Kidney capillary endothelial cell (primary cell): ENCODE measurements at regions not wholly inside any gene's neighbourhood (a gene's known extent, or its start where the extent isn't known, plus 50 kb on each side); places are given as distances from the start of the nearest gene placed in this dataset.
"Not testable (repeated sequence)": the region's sequence is repeated elsewhere in the genome, so short reads cannot be mapped to it uniquely, and the experiment has no call there.

ENCODE experiments used
- DNase-seq: peaks from one replicate; pipeline ENCODE4 v3.0.0-alpha.2; 2018; ENCODE audit warnings: low spot score

DNA sequence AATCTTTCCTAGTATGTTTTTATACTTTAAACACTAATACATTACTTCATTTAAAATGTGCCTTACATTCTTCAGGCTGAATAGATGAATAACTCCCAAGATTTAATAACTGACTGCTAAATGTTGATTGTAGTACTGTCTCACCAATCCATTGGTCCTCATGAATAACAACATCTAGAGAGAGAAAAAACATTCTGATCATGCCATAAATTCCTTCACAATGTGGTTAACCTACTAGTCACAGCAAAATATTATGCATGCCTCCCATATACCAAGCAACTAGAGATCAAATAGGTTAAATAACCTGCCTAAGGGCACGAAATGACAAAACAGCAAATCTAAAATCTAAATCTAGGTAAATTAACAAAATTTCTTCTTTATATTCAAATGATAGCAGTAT lies 66.2 kb downstream of the SYT15 start:
- not testable (repeated sequence) for DNase-seq

DNA sequence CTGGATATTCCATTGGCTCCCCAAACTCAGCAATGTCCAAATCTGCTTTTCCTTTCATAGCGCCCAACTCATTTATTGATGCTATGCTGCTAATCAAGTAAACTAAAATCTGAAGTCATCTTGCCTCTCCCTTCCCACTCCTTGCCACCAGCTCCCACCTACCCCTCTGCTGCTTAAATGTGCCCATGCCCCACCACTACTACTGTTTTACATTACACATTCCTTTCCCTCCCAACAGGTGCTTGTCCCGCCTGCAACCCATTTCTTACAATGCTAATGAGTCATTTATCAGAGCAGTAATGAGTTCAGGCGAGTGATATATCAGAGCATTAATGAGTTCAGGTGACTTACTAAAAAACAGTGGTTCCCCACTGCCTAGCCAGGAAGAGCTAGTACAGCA lies 67.2 kb downstream of the SYT15 start:
- DNase-seq = not testable (repeated sequence)

DNA sequence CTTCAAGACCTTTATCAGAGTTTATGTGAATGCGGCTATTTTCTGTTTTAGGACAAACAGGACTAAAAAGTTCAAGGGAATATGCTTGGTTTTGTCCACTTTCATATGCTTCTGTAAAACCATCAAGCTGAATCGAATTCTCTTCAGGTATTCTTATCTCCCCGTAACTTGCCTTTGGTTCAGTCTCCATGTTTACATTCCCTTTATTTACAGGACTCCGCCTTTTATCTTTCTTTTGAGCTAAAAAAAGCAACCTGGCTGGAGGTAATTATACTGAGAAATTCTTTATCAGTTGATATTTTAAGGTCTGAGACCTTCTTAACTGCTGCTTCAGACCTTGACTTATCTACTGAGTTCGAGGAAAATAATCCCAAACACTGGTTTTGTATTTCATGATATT lies 72.0 kb downstream of the SYT15 start:
- not testable (repeated sequence) for DNase-seq

DNA sequence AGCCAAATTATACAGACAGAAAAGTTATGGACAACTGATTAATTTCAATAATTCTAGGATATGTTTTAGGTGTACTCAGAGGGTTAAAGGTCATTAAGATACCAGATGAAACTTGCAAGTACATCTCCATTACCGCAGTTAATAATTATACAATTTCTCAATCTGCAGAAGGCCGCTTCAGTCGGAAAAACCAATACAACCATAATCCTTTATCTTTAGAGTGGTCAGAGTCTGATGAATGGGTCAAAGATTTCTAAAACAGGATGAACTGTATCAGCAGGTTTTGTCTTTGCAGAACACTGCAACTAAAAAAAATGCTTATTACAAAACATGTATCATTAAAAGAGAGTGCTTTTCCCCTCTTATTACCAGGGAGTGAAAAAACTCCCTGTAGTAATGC lies 78.5 kb downstream of the SYT15 start:
- not testable (repeated sequence) for DNase-seq

DNA sequence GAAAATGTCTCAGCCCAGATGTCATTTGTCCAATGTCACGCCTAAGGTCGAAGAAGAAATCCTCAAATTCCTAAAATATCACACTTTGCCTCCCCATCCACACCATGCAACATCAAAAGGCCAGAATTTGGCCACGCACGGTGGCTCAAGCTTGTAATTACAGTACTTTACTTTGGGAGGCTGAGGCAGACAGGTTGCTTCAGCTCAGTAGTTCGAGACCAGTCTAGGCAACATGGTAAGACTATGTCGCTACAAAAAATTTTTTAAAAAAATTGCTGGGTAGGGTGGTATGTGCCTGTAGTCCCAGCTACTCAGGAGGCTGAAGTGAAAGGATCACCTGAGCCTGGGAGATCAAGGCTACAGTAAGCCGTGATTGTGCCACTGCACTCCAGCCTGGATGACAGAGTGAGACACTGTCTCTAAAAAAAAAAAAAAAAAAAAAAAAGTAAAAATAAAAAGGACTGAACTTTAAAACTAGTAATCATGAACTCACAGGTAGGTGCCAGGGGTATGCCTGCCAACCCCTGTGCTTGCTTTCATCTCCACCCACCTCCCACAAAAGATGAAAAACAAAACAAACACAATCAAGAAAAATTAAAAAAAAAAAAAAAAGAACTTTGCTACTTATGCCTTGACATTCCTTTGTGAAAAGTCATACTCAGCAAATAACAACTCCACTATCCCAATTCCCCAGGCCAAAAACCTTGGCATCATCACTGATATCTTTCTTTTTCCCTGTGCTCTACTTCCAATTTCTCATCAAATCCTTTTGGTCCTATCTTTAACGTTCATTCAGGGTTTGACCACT lies 81.3 kb downstream of the SYT15 start:
- DNase-seq = not testable (repeated sequence)

DNA sequence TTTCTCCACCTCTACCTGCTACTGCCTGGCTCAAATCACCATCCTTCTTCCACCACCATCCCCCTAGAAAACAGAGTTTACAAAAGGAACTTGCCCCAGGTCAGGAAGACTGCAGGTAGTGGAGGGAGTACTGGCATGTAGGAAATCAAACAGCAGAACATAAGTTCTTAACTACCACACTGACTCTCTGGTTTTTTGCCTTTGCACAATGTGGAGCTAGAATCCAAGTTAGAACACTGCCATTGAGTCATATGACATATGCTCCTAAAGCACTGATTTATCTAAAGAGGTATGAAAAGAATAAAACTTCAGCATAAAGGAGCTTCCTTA lies 81.9 kb downstream of the SYT15 start:
- not testable (repeated sequence) for DNase-seq

DNA sequence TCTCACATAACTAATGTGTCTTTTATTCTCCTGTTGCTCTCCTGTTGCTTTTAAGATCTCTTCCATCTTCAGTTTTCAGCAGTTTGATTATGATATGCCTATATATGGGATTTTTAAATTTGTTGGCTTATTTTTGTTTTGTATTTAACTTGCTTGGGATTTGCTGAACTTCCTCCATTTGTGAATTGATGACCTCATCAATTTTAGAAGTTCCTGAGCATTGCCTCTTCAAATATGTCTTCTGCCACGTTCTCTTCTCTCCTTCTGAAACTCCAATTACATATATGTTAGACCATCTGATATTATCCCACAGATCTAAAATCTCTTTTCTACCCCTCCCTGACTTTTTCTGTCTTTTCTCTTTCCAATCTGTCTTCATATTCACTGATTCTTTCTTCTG lies 86.6 kb downstream of the SYT15 start:
- DNase-seq = not testable (repeated sequence)

DNA sequence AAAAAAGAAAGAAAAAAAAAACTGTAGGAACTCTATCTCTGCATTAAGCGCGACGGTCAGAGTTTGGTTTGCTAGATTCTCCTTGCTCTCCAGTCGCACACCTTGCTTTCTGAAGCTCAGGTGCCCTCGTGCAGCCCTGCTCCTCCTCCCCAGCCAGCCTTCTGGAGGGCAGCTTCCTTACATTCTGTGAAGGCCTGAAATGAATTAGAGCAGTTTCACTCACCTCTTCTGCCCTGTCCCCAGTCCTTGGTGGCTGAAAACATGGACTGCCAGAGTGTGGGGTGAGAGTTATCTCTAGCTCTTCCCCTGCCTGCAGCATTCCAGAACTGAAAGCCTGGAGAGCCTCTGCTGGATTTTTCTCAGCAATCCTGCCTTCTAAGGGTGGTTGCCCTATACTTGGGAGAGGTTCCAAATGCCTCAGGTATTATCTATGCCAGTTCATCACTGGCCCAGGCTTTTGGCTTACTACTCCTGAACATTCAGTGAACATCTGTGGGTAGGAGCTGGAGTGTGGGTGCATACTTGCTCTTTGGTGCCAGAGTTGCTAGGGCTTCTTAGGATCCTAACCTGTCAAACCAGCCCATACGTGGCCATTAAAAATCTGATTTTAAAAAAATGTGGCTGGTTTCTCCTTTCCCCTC lies 89.5 kb downstream of the SYT15 start:
- not testable (repeated sequence) for DNase-seq

DNA sequence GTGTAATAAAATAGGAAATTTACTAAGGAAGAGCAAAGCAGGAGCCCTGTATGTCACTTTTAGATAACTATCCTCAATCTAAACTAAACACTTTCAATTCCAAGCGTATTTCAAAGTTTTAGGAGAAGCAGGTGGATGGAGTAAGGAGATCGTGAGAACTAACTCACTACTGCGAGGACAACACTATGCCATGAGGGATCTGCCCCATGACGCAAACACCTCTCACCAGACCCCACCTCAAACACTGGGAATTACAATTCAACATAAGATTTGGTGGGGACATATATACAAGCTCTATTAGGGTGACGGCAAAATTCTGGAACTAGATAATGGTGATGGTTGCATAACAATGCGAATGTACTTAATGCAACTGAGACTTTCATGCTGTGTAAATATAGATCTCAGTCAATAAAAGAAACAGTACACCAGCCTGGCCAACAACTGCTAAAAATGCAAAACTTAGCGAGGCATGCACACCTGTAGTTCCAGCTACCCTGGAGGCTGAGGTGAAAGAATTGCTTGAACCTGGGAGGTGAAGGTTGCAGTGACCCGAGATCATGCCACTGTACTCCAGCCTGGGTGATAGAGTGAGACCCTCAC lies 99.0 kb downstream of the SYT15 start:
- DNase-seq = not testable (repeated sequence)

DNA sequence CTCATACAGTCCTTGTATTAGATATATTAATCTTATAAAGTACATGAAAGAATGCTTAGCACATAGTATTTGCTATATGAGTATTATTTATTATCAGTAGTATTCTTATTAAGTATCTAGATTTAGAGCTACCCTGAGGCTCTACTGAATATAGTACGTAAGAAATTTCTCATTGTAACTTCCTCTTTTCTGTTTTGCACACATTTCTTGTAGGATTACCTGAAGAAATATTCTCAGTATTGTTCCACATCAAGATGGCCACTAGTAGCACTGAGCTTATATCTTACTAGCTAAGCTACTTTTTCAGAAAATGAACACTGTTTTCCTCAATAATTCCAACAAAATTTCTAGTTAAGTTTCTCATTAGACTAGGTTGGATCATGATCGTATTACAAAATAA lies 112.5 kb downstream of the SYT15 start:
- not testable (repeated sequence) for DNase-seq

DNA sequence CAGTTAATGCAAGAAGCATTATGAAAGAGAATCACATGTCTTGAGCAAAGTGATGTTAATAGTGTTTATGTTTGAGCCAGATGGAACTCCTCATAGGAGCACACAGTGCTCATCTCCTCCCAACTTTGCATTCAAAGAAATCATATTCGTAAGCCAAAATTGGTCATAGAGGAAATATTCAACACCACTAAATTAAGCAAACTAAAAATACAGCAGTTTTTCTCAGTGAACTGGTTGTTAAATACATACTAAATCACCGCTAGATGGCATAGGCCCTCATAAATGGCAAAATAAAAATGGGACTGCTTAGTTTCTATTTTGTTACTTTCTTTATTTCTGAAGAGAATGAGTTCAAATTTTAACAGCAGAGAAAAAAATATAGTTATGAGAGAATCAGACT lies 114.3 kb downstream of the SYT15 start:
- DNase-seq = not testable (repeated sequence)

DNA sequence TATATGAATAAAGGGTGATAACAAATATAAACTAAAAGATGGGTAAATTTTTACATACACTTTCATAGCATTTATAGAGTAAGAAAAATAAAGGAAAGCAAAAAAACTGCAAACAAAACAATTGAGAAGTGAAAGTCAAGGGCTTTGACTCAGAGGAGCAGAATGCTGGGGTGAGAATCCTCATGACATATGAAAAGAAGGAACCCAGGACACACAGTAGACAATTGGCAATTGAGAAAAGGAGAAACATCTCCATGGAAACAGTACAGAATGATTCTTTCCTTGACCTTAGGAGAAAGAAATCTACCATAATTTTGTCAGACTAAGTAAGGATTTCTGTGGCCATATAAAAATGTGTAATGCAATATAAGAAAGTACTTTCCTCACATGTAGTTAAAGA lies 138.3 kb downstream of the SYT15 start:
- not testable (repeated sequence) for DNase-seq

DNA sequence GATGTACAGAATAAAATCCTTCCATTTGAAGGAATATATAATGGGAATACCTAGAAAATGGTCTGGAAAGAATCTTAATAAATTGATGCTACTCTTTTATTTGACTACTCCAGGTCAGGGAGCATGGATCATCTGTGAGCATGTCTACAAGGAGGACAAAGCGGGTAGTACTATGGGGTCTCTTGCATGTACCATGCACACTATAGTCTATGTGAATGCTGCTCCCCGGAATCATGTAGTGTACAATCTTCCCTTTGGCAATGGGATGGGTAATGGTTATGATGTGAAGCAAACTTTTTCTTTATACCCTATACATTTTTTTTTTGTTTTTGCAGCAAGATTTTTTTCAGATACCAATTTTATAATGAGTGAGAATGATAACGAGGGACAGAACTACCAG lies 139.1 kb downstream of the SYT15 start:
- DNase-seq = not testable (repeated sequence)

DNA sequence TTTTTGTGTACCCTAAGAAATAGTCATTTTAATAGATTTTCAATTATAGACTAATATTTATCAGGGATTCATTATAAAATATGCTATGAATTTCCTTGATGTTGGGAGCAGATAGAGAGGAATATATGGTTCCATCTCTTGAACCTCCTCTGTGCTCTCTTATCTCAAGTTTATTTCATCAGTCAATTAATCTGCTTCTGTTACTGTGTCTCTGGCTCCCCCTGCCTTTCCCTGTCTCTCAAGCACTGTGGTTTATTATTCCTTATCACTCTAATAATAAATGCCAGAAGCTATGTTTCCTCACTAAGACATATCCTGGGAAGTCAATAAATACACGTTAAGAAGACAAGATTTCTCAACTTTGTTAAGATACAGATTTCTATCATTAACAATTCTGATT lies 141.5 kb downstream of the SYT15 start:
- not testable (repeated sequence) for DNase-seq

DNA sequence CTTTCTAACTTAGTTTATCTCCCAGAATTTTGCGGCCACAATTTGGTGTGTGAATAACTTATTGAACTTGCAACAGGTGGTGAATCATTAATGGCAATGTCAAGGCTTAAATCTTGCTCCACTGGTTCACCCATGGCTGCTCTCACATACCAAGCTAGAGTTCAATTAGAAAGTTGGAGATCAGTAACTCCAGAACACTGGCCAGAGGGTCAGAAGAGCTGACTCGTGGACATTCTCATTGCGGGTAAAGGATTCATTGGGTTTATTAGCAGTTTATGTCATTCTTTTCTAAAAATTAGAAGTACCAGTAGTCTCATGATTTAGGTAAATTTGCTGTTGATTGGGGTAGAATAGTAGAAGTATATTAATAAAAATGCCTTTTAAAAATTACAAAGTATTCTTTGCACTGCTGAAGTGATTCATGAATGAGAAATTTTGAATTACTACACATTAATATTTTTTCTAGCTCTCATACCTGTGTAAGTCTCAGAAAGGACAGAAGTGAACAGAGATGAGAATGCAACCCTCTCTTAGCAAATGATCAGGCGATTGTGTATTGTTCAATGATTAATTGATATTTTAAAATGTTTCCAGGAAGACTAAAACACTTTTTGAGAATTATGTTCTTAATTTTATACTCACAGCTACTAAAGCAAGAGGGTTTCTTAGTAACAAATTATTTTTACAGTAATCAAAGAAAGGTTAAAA lies 142.0 kb downstream of the SYT15 start:
- DNase-seq = not testable (repeated sequence)

DNA sequence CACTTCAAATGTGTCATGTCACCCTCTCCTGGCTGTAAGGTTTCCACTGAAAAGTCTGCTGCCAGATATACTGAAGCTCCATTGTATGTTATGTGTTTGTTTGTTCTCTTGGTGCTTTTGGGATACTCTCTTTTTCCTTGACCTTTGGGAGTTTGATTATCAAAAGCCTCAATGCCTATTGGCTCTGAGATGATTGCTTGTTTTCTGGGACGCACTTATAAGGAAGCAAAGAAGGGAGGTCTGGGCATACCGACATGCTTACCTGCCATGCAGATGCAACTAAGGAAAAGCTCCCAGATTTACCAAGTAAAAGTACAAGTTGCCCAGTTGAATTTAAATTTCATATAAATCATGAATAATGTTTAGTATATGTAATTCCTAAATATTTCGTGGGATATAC lies 145.3 kb downstream of the SYT15 start:
- not testable (repeated sequence) for DNase-seq

DNA sequence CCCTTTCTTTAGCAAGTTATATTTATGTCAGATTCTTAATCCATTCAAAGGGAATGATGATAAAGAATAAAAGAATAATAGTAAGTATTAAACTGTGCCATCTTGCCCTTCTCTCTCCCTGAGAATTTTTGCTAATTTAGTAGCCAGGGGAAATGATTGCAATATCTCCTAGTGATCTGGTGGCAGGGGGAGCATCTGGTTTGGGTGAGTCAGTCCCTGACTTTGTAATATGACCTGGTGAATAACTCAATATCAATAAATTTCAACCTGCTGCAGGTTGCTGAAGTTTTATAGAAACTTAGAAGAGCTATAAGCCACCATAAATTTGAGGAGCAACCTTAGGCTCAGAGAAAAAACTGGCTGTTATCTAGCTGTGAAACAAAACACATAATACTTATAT lies 149.4 kb downstream of the SYT15 start:
- DNase-seq = not testable (repeated sequence)

DNA sequence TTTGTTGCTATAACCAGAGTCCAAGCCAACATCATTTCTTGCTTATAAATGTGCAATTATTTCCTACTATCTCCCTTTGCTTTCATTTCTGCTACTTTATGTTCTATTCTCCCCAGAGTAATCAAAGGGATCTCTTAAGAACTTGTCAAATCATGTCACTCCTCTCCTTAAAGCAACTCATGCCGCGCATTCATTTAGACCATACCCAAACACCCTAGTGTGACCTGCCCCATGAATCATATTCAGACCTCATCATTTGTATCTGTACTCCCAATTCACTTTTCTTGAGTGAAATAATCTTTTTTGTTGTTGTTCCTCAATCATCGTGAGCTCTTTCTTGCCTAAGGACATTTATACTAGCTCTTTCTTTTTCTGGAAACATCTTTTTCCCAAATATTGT lies 151.8 kb downstream of the SYT15 start:
- DNase-seq = not testable (repeated sequence)

DNA sequence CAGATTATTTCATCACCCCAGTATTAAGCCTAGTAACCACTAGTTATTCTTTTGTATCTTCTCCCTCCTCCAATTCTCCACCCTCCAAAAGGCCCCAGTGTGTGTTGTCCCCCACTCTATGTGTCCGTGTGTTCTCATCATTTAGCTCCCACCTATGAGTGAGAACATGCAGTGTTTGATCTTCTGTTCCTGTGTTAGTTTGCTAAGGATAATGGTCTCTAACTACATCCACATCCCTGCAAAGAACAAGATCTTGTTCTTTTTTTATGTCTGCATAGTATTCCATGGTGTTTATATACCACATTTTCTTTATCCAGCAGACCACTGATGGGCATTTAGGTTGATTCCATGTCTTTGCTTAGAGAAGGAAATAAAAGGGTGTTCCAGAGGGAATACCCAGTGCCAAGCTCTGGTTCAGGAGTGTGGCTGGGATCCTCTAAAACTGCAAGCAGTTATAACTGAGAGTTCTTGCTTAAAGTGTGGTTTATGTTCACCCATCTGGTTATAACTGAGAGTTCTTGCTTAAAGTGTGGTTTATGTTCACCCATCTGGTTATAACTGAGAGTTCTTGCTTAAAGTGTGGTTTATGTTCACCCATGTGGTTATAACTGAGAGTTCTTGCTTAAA lies 154.8 kb downstream of the SYT15 start:
- DNase-seq = not testable (repeated sequence)

DNA sequence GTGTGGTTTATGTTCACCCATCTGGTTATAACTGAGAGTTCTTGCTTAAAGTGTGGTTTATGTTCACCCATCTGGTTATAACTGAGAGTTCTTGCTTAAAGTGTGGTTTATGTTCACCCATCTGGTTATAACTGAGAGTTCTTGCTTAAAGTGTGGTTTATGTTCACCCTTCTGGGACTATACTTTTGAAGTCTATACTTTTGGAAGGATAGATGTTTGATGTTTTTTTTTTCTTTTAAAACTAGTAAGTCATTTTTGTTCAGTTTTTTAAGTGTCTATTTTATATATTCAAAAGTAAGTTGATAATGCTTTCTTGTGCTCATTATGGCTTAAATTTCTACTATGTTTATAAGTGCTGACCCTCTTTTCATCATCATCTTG lies 155.3 kb downstream of the SYT15 start:
- DNase-seq = not testable (repeated sequence)

DNA sequence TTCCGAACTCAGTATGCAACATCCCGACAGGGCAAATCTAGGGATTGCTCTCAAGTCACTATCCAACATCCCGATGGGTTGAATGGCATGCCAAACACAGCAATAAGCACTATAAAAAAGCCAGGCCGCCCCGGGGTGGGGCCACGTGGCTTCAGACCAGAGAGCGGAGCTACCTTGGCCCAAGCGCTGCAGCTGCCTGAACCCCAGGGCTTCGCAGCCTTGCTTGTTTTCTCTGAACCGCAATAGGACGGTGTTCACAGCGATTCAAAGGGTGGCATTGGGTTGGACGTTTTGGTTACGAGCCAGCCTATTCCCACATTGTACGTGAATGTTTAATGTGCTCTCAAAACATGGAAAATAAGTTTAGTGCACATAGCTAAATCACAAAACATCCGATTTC lies 161.0 kb downstream of the SYT15 start:
- DNase-seq = not testable (repeated sequence)

DNA sequence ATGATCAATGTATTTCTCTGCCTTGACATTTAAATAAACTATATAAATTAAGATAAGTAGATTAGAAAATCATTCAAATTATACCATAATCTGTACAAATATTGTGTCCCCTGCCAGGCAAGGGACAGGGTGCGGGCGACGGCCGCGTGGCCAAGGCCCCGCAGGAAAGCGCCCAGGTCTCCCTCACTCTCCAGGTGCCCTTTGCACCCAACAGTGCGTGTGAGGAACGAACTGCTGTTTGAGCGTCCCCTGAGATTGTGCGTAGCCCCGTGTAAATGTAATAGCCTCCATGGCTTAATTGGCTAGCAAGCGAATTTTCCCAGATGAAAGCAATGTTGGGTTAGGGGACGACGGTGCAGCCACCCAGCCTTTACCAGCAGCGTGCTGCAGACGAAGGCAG lies 161.4 kb downstream of the SYT15 start:
- DNase-seq = not testable (repeated sequence)
